Gastrocnemius medialis (tissue), 4 donors: ENCODE measurements at regions not wholly inside any gene's neighbourhood (a gene's known extent, or its start where the extent isn't known, plus 50 kb on each side); places are given as distances from the start of the nearest gene placed in this dataset.

Source experiments
- CTCF ChIP-seq, 5 experiments: fragments of 450-650 bp in 3 of 5; fragments of 200-600 bp in 2 of 5; sonication (generic) in 2 of 5; IDR thresholded peaks in 4 of 5; conservative IDR thresholded peaks in 1 of 5; 1 replicate in 4 of 5; 2 replicates in 1 of 5; pipeline ENCODE4 v1.5.1; 2016 to 2019; ENCODE audit warnings: antibody characterized with exemption in 5 of 5, mild to moderate bottlenecking in 3 of 5, moderate library complexity in 3 of 5
- POLR2A ChIP-seq, 2 donors: fragments of 450-650 bp; IDR thresholded peaks; one replicate each; pipeline ENCODE4 v1.6.1; 2017; ENCODE audit warnings: antibody characterized with exemption in 2 of 2, mild to moderate bottlenecking in 2 of 2, moderate library complexity in 2 of 2

GRCh38 chr5:28743025-28743715 lies 1704.8 kb upstream of the CDH9 start:
- TF ChIP-seq POLR2A (IDR thresholded peaks at IDR 0.05): no peak
- no peak for TF ChIP-seq CTCF (IDR thresholded peaks at IDR 0.05 in 4 of 5, conservative IDR thresholded peaks at IDR 0.05 in 1 of 5)
